T-cell (primary cell): ENCODE measurements at regions not wholly inside any gene's neighbourhood (a gene's known extent, or its start where the extent isn't known, plus 50 kb on each side); places are given as distances from the start of the nearest gene placed in this dataset.

Experiments
- ATAC-seq, 4 experiments: fragments of 200-7000 bp in 3 of 4; fragments of 150-1000 bp in 1 of 4; cut with Tn5 transposase; replicated peaks in 1 of 4; 1 replicate in 3 of 4; 2 replicates in 1 of 4; pipeline ENCODE4 v1.10.0; 2021; ENCODE audit warnings: moderate library complexity in 3 of 4, mild to moderate bottlenecking in 2 of 4, moderate number of reproducible peaks in 1 of 4
- CTCF ChIA-PET, 2 donors: fragments of 300-600 bp; sonication (Branson Sonifier 250); formaldehyde crosslinking; loops; one replicate each; lab custom pipeline; 2022; ENCODE audit warnings: antibody characterized with exemption in 2 of 2; lab: Charles Lee
- POLR2A ChIA-PET, 2 donors: fragments of 300-600 bp; sonication (Branson Sonifier 250); formaldehyde crosslinking; loops; one replicate each; lab custom pipeline; 2022; ENCODE audit warnings: antibody characterized with exemption in 2 of 2; lab: Charles Lee
- DNase-seq, 35 experiments: peaks; one replicate each; pipeline versions ENCODE4 v3.0.0 to v3.0.0-alpha.2; 2013 to 2023
- H3K27ac ChIP-seq: one replicate; pipeline ENCODE4 v1.5.1; 2013; ENCODE audit warnings: low read length
- H3K27me3 ChIP-seq, 2 experiments: replicated peaks in 1 of 2; 1 replicate in 1 of 2; 2 replicates in 1 of 2; pipeline versions ENCODE4 v1.6.1 to v1.7.0; 2013; ENCODE audit warnings: low read length in 1 of 2, mixed read lengths in 1 of 2; ENCODE audit not compliant: control insufficient read depth in 2 of 2, insufficient read depth in 2 of 2; ENCODE audit errors: extremely low read depth in 1 of 2
- H3K36me3 ChIP-seq, 2 donors: 1 replicate in 1 of 2; 2 replicates in 1 of 2; pipeline versions ENCODE4 v1.6.1 to v1.7.0; 2013; ENCODE audit warnings: low read length in 1 of 2; ENCODE audit not compliant: control insufficient read depth in 2 of 2, insufficient read depth in 1 of 2; ENCODE audit errors: extremely low read depth in 1 of 2
- H3K4me1 ChIP-seq, 2 experiments: 1 replicate in 1 of 2; 2 replicates in 1 of 2; pipeline versions ENCODE4 v1.6.1 to v1.7.0; 2013; ENCODE audit warnings: low read length in 2 of 2, mixed read lengths in 1 of 2; ENCODE audit not compliant: insufficient read depth in 2 of 2, control insufficient read depth in 1 of 2; ENCODE audit errors: extremely low read depth in 1 of 2
- H3K4me3 ChIP-seq, 2 donors: 1 replicate in 1 of 2; 2 replicates in 1 of 2; pipeline versions ENCODE4 v1.5.1 to v1.7.0; 2013; ENCODE audit warnings: mild to moderate bottlenecking in 2 of 2, low read length in 1 of 2, moderate library complexity in 1 of 2; ENCODE audit not compliant: control insufficient read depth in 1 of 2; ENCODE audit errors: extremely low read depth in 1 of 2
- H3K9me3 ChIP-seq: 2 replicates; pipeline ENCODE4 v1.7.0; 2013
- H3K27ac Mint-ChIP-seq, 2 donors: one replicate each; pipeline ENCODE4 v1.8.0; 2020 to 2021; ENCODE audit warnings: mild to moderate bottlenecking in 2 of 2, mixed read lengths in 2 of 2
- H3K27me3 Mint-ChIP-seq, 2 donors: one replicate each; pipeline ENCODE4 v1.8.0; 2021 to 2022; ENCODE audit warnings: mixed read lengths in 2 of 2
- H3K36me3 Mint-ChIP-seq: one replicate; pipeline ENCODE4 v1.8.0; 2021; ENCODE audit warnings: mixed read lengths
- H3K4me1 Mint-ChIP-seq, 3 donors: one replicate each; pipeline ENCODE4 v1.8.0; 2020 to 2022; ENCODE audit warnings: mixed read lengths in 3 of 3, mild to moderate bottlenecking in 1 of 3
- H3K4me3 Mint-ChIP-seq, 3 donors: one replicate each; pipeline ENCODE4 v1.8.0; 2020 to 2022; ENCODE audit warnings: mild to moderate bottlenecking in 3 of 3, mixed read lengths in 3 of 3, moderate library complexity in 3 of 3
- H3K9me3 Mint-ChIP-seq, 3 donors: one replicate each; pipeline ENCODE4 v1.8.0; 2020 to 2022; ENCODE audit warnings: mixed read lengths in 3 of 3
- WGBS: methylation state at CpG from one replicate; pipeline ENCODE4 v1.1.5; 2013; ENCODE audit warnings: missing lambda C conversion rate; ENCODE audit not compliant: insufficient coverage; 5-methylcytosine and 5-hydroxymethylcytosine counted together

DNA sequence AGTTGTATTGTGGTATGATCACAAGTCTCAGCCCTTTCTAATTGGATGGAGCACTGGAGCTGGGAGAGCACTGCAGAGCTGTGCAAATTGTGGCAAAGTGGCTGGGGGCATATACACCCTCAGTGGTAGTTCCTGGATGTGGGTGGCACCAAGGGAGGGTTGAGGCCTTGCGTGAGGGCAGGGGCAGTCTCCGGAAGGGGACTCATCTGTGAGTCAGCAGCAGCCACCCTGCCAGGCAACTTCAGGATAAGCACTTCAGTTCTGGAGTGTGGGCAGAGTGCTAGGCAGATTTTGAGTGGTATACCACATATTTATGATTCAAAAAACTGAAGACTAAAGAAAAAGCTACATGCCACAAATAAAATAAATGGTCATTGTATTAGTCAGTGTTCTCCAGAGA lies 210.5 kb downstream of the ETV1 start:
- DNase-seq, result no peak
- H3K4me1 ChIP-seq, result no peaks in the 10 kb centered on the region
- H3K9me3 ChIP-seq, result no peaks in the 10 kb centered on the region
- Mint-ChIP-seq H3K9me3 (no peaks in the 10 kb centered on the region), H3K27me3 (no peaks in the 10 kb centered on the region), H3K4me1 (no peaks in the 10 kb centered on the region), H3K36me3 (no peaks in the 10 kb centered on the region), H3K27ac (no peak overlapping the region), H3K4me3 (no peak overlapping the region)
- ChIA-PET POLR2A (no interaction called here), CTCF (no interaction called here)
- peak in 1 of 4 experiments; percentile 16 for ATAC-seq
- H3K27me3 ChIP-seq, result no peaks in the 10 kb centered on the region
- WGBS, result 40% methylated on average over 1 of the region's 2 CpGs
- no peak overlapping the region for H3K4me3 ChIP-seq
- H3K27ac ChIP-seq, result no peak overlapping the region
- H3K36me3 ChIP-seq, result no peaks in the 10 kb centered on the region

DNA sequence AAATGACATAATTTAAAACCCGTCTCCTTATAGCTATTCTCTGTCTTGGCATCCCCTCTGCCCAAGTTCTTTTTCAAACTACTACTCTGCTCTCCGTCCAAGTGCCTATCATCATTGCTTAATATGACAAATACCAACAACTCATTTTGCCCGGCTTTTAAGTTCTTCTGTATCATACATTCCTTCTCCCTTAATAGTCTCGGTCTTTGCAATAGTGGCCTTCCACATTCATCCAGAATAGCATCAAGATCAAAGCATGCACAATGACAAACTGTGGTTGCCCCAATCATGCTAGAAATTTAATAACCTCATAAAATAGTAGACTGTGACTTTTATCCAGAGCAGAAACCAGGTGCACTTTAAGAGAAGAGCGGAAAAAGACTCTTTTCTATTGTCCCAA lies 198.9 kb downstream of the ETV1 start:
- ChIA-PET POLR2A (no interaction called here), CTCF (no interaction called here)
- no peaks in the 10 kb centered on the region for H3K27me3 Mint-ChIP-seq
- no peak for DNase-seq
- H3K9me3 Mint-ChIP-seq, result peaks cover 0 to 7% (median 0%) of the 10 kb centered on the region in 3 donors
- no peaks in the 10 kb centered on the region for H3K9me3 ChIP-seq
- ATAC-seq, result no peak
- no peaks in the 10 kb centered on the region for H3K4me1 Mint-ChIP-seq
- no peaks in the 10 kb centered on the region for H3K27me3 ChIP-seq
- no peak overlapping the region for H3K27ac Mint-ChIP-seq
- H3K4me3 Mint-ChIP-seq, result no peak overlapping the region
- H3K36me3 Mint-ChIP-seq, result no peaks in the 10 kb centered on the region
- no peak overlapping the region for H3K4me3 ChIP-seq
- 69% methylated on average over 3 of the region's 5 CpGs for WGBS
- no peaks in the 10 kb centered on the region for H3K4me1 ChIP-seq
- no peak overlapping the region for H3K27ac ChIP-seq
- no peaks in the 10 kb centered on the region for H3K36me3 ChIP-seq

DNA sequence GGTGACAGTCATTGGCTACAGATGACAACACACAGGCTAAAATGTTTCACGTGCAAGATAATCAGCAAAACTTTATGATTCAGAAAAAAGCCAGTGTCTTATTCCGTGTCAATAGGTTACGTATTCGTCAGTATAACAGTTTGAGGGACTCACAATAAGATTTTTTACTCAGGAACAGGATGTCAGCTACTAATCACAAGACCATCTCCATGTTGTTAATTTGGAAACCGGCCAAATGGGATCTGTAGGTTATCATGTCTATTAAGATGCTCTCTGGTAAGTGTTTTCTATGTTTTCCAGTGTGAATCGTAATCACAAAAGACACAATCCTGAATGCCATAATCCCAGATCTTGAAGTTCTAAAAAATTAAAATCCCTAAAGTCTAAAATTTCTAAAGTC lies 197.3 kb downstream of the ETV1 start:
- Histone ChIP-seq H3K36me3 (no peaks in the 10 kb centered on the region), H3K9me3 (peaks cover 2% of the 10 kb centered on the region), H3K27ac (no peak overlapping the region), H3K4me1 (no peaks in the 10 kb centered on the region), H3K4me3 (no peak overlapping the region), H3K27me3 (no peaks in the 10 kb centered on the region)
- ATAC-seq (no peak), DNase-seq (no peak)
- Mint-ChIP-seq H3K4me3 (no peak overlapping the region), H3K4me1 (no peaks in the 10 kb centered on the region), H3K27ac (no peak overlapping the region), H3K9me3 (peaks cover 0 to 7% (median 0%) of the 10 kb centered on the region in 3 donors), H3K36me3 (no peaks in the 10 kb centered on the region), H3K27me3 (no peaks in the 10 kb centered on the region)
- ChIA-PET POLR2A (interaction anchor here in 1 of 2 donors (0.6 kb wide), 1 partner anchor 1585 kb away, joined by 3 read pairs; no protein-coding TSS in a partner anchor), CTCF (no interaction called here)
- 79% methylated on average over 2 of the region's 6 CpGs for WGBS

DNA sequence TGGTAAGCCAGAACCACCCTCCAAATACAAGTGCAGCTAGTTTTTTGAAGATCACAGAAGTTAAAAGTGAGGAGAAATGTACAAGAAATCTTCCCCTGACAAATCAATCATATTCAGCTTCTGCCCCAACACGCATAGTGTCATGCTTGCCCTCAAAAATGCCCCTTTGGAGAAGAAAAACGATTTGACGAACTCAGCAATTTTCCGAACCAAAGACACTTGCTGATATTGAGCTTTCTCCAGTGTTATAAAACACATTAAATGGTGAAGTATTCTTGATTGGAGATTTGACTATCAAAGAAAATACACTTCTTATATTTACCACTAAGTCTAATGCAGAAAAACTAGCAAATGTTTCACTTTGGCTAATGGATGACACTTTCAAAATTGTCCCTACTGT lies 195.5 kb downstream of the ETV1 start:
- Mint-ChIP-seq H3K4me1 (no peaks in the 10 kb centered on the region), H3K9me3 (peaks cover 0 to 7% (median 0%) of the 10 kb centered on the region in 3 donors), H3K36me3 (no peaks in the 10 kb centered on the region), H3K27ac (no peak overlapping the region), H3K27me3 (no peaks in the 10 kb centered on the region), H3K4me3 (no peak overlapping the region)
- DNase-seq, result no peak
- Histone ChIP-seq H3K4me3 (no peak overlapping the region), H3K27ac (no peak overlapping the region), H3K36me3 (no peaks in the 10 kb centered on the region), H3K27me3 (no peaks in the 10 kb centered on the region), H3K9me3 (peaks cover 2% of the 10 kb centered on the region), H3K4me1 (no peaks in the 10 kb centered on the region)
- CTCF ChIA-PET, result no interaction called here
- POLR2A ChIA-PET, result no interaction called here
- WGBS, result no CpG with 5 or more reads among the region's 4 CpGs
- no peak for ATAC-seq

DNA sequence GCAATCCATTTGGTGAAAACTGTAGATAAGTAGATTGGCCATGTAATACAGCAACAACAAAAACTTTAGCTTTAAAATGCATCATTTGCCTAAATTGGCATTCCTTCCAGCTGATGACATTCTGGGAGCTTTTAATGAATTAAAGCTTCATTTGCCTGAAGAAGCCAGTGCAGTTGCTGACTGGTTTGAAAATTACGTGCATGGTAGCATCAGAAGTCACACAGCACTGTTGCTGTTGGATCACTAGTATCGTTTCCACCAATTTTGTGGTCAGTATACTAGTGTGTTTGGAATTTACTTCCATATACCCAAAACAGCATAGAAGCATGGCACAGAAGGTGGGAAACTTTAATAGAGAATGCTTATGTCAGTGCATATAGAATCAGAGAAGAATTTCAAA lies 194.9 kb downstream of the ETV1 start:
- Histone ChIP-seq H3K36me3 (no peaks in the 10 kb centered on the region), H3K9me3 (peaks cover 2% of the 10 kb centered on the region), H3K4me3 (no peak overlapping the region), H3K4me1 (no peaks in the 10 kb centered on the region), H3K27ac (no peak overlapping the region), H3K27me3 (no peaks in the 10 kb centered on the region)
- no peak for DNase-seq
- CTCF ChIA-PET, result no interaction called here
- H3K27ac Mint-ChIP-seq, result no peak overlapping the region
- no peak overlapping the region for H3K4me3 Mint-ChIP-seq
- WGBS, result no CpG with 5 or more reads among the region's 2 CpGs
- H3K4me1 Mint-ChIP-seq, result no peaks in the 10 kb centered on the region
- peaks cover 0 to 7% (median 0%) of the 10 kb centered on the region in 3 donors for H3K9me3 Mint-ChIP-seq
- ATAC-seq, result no peak
- POLR2A ChIA-PET, result no interaction called here
- no peaks in the 10 kb centered on the region for H3K36me3 Mint-ChIP-seq
- H3K27me3 Mint-ChIP-seq, result no peaks in the 10 kb centered on the region

DNA sequence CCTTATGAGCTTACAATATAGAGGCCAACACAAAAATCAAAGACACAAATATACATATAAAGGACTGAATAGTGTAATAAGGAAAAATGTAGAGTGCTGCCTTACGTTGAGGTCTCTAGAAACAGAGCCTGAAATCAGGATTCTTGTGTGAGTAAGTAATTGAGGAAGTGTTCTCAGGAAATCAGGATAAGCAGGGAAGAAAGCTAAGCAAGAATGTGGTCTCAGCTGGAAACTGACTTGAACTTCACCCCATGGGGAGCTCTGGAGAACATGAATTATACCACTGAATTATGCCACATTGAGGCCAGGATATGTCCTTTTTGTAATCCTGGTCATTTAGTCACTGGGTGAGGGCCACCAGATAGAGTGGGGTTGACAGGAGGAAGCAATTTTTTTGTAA lies 191.9 kb downstream of the ETV1 start:
- ATAC-seq, result no peak
- no peak overlapping the region for H3K27ac Mint-ChIP-seq
- no peak overlapping the region for H3K4me3 ChIP-seq
- H3K36me3 Mint-ChIP-seq, result no peaks in the 10 kb centered on the region
- WGBS, result no CpG with 5 or more reads among the region's 1 CpG
- peaks cover 2% of the 10 kb centered on the region for H3K9me3 ChIP-seq
- H3K4me3 Mint-ChIP-seq, result no peak overlapping the region
- H3K4me1 Mint-ChIP-seq, result peaks cover 0 to 2% (median 0%) of the 10 kb centered on the region in 3 donors
- no peak for DNase-seq
- H3K27me3 ChIP-seq, result no peaks in the 10 kb centered on the region
- H3K27ac ChIP-seq, result no peak overlapping the region
- no peaks in the 10 kb centered on the region for H3K9me3 Mint-ChIP-seq
- H3K36me3 ChIP-seq, result no peaks in the 10 kb centered on the region
- H3K27me3 Mint-ChIP-seq, result no peaks in the 10 kb centered on the region
- CTCF ChIA-PET, result no interaction called here
- H3K4me1 ChIP-seq, result no peaks in the 10 kb centered on the region
- POLR2A ChIA-PET, result no interaction called here
